Panc1 (cell line): ENCODE measurements at regions not wholly inside any gene's neighbourhood (a gene's known extent, or its start where the extent isn't known, plus 50 kb on each side); places are given as distances from the start of the nearest gene placed in this dataset.

Source experiments
- ATAC-seq: fragments of 200-7000 bp; cut with Tn5 transposase; 2 replicates; pipeline ENCODE4 v1.9.1; 2020; ENCODE audit warnings: mild to moderate bottlenecking, moderate library complexity
- BruUV-seq: library from RNA; stranded (reverse); fragments of 400-500 nt; replicated peaks from 2 replicates; lab custom pipeline; 2021; lab: Mats Ljungman, UMichigan
- CTCF ChIA-PET: fragments of 300-600 bp; sonication (Branson Sonifier 250); formaldehyde crosslinking; loops from one replicate; lab custom pipeline; 2022; ENCODE audit warnings: antibody characterized with exemption; lab: Charles Lee
- POLR2A ChIA-PET: fragments of 300-600 bp; sonication (Branson Sonifier 250); formaldehyde crosslinking; loops from one replicate; lab custom pipeline; 2022; ENCODE audit warnings: antibody characterized with exemption; lab: Charles Lee
- DNase-seq: peaks from one replicate; pipeline ENCODE4 v3.0.0-alpha.2; 2010; ENCODE audit warnings: low read depth, low spot score
- H3K27ac ChIP-seq: 2 replicates; pipeline ENCODE4 v1.5.1; 2011; ENCODE audit warnings: mild to moderate bottlenecking, low read length, inconsistent platforms
- H3K27me3 ChIP-seq: fragments of 200-500 bp; sonication (Bioruptor generic); 2 replicates; pipeline ENCODE4 v1.6.0; 2014; ENCODE audit warnings: low read length, inconsistent platforms; ENCODE audit not compliant: control insufficient read depth, insufficient read depth
- H3K36me3 ChIP-seq: fragments of 200-500 bp; sonication (Bioruptor generic); 2 replicates; pipeline ENCODE4 v1.5.1; 2014; ENCODE audit warnings: inconsistent platforms, mild to moderate bottlenecking, low read length, moderate library complexity; ENCODE audit not compliant: control insufficient read depth, insufficient read depth
- H3K4me1 ChIP-seq: 2 replicates; pipeline ENCODE4 v1.5.1; 2011; ENCODE audit warnings: inconsistent platforms, mild to moderate bottlenecking, low read length, moderate library complexity; ENCODE audit not compliant: control insufficient read depth, insufficient read depth
- H3K4me3 ChIP-seq, 2 experiments: 2 replicates each; pipeline ENCODE4 v1.5.1; 2011 to 2012; ENCODE audit warnings: low read depth in 2 of 2, low read length in 2 of 2, mild to moderate bottlenecking in 2 of 2, inconsistent platforms in 1 of 2, moderate library complexity in 1 of 2
- H3K9me3 ChIP-seq: fragments of 200-500 bp; sonication (Bioruptor generic); 2 replicates; pipeline ENCODE4 v1.5.1; 2014; ENCODE audit warnings: low read depth, mild to moderate bottlenecking, inconsistent platforms, low read length, moderate library complexity; ENCODE audit not compliant: control insufficient read depth, insufficient read depth
- CTCF ChIP-seq: fragments of 450-650 bp; IDR thresholded peaks from 2 replicates; pipeline ENCODE4 v1.5.1; 2017; ENCODE audit warnings: mild to moderate bottlenecking
- POLR2AphosphoS5 ChIP-seq: IDR thresholded peaks from 2 replicates; pipeline ENCODE4 v1.6.1; 2012; ENCODE audit warnings: mild to moderate bottlenecking, low read depth, low read length, moderate library complexity
- REST ChIP-seq, 2 experiments: IDR thresholded peaks; 2 replicates each; pipeline ENCODE4 v1.6.1; 2011 to 2012; ENCODE audit warnings: low read depth in 2 of 2, control low read depth in 1 of 2, low read length in 1 of 2, mild to moderate bottlenecking in 1 of 2, moderate library complexity in 1 of 2; ENCODE audit not compliant: insufficient read depth in 1 of 2
- SIN3A ChIP-seq: IDR thresholded peaks from 2 replicates; pipeline ENCODE4 v1.6.1; 2012; ENCODE audit warnings: low read depth, mild to moderate bottlenecking, low read length, moderate library complexity, borderline replicate concordance; ENCODE audit not compliant: insufficient read depth
- TCF7L2 ChIP-seq: IDR thresholded peaks from 2 replicates; pipeline ENCODE4 v1.6.1; 2011; ENCODE audit warnings: mild to moderate bottlenecking, low read depth, low read length, inconsistent platforms
- in situ Hi-C: cut with HindIII; loops from 2 replicates; pipeline ENCODE4 v1.10.0; 2016; ENCODE audit warnings: low sequenced_read_pairs, low pct_unique_long_range_greater_than_20kb
- intact Hi-C: fragments of 100-400 bp; cut with micrococcal nuclease; formaldehyde crosslinking; loops from one replicate; pipeline ENCODE4 v1.10.0; 2022; ENCODE audit not compliant: unreplicated experiment

DNA sequence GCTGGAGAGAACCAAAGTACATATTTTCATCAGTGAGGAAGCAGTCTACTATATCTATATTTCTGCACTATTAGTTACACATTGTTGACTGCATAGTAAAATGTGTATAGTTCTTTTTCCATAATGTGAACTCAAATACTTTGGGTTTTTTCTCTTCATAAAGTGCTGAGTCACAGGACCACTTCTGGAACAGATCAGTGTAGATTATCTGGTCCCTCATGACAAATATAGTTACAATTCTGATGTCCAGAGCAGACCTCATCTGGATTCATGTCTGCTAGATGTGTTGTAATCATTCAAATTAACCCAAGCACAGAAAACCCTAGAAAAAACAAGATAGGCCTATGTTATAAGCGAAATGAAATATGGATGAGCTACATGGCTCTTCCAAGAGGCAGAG, 171.4 kb downstream of the SUCLA2 start:
- H3K4me3 ChIP-seq: no peak overlapping the region
- ChIA-PET POLR2A (no interaction called here), CTCF (no interaction called here)
- no peak overlapping the region for H3K27ac ChIP-seq
- H3K4me1 ChIP-seq: no peaks in the 10 kb centered on the region
- in situ Hi-C loops (no loop called here), intact Hi-C loops (no loop called here)
- TF ChIP-seq POLR2AphosphoS5 (no peak), REST (IDR thresholded peaks at IDR 0.05; ENCODE audit: insufficient read depth in 1 of 2, low read depth in 2 of 2, low read length in 1 of 2) (no peak), TCF7L2 (no peak), SIN3A (no peak), CTCF (no peak)
- no peaks in the 10 kb centered on the region for H3K9me3 ChIP-seq
- no peaks in the 10 kb centered on the region for H3K36me3 ChIP-seq
- no peak for DNase-seq
- no TSS peak for BruUV-seq
- no peaks in the 10 kb centered on the region for H3K27me3 ChIP-seq
- no peak for ATAC-seq

DNA sequence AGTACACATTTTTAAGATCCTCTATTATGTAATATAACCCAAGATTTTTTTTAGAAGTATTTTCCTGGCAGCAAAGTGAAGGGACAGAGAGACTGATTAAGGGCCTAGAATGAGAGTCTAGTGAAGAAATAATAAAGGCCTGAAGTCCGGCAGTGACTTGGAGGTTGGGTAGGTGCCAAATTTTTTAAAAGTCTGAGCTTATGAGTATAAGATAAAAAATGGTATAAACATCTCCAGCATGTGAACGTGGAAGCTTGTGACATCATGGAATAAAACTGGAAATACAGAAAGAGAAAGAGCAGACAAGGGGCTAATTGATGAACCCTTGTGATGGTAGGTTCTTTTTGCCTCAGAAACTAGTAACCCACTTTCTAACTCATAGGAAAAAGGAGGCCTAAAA, 174.6 kb downstream of the SUCLA2 start:
- no peaks in the 10 kb centered on the region for H3K36me3 ChIP-seq
- H3K27me3 ChIP-seq: no peaks in the 10 kb centered on the region
- no peak for ATAC-seq
- no peak for DNase-seq
- no peak overlapping the region for H3K4me3 ChIP-seq
- CTCF ChIA-PET: no interaction called here
- POLR2A ChIA-PET: no interaction called here
- BruUV-seq: no TSS peak
- in situ Hi-C loops (no loop called here), intact Hi-C loops (no loop called here)
- H3K27ac ChIP-seq: no peak overlapping the region
- H3K4me1 ChIP-seq: no peaks in the 10 kb centered on the region
- no peak for TF ChIP-seq TCF7L2
- no peak for TF ChIP-seq POLR2AphosphoS5
- no peak for TF ChIP-seq CTCF
- TF ChIP-seq REST (IDR thresholded peaks at IDR 0.05; ENCODE audit: insufficient read depth in 1 of 2, low read depth in 2 of 2, low read length in 1 of 2): no peak
- no peak for TF ChIP-seq SIN3A
- H3K9me3 ChIP-seq: no peaks in the 10 kb centered on the region
